WTC11 (cell line): ENCODE measurements at regions not wholly inside any gene's neighbourhood (a gene's known extent, or its start where the extent isn't known, plus 50 kb on each side); places are given as distances from the start of the nearest gene placed in this dataset.
A peak's percentile ranks its signal among the peaks of the same experiment; 100 is the strongest.

Experiments
- ATAC-seq: fragments of 200-7000 bp; cut with Tn5 transposase; 2 replicates; pipeline ENCODE4 v1.10.0; 2021; ENCODE audit warnings: mild to moderate bottlenecking, moderate library complexity
- CTCF ChIA-PET: fragments of 300-600 bp; sonication (Branson Sonifier 250); formaldehyde crosslinking; loops from one replicate; lab custom pipeline; 2021; ENCODE audit warnings: antibody characterized with exemption; lab: Charles Lee
- POLR2A ChIA-PET: fragments of 350-600 bp; sonication (Branson Sonifier 250); formaldehyde crosslinking; loops from one replicate; lab custom pipeline; 2021; ENCODE audit warnings: antibody characterized with exemption; lab: Charles Lee
- DNase-seq: peaks from one replicate; pipeline ENCODE4 v3.0.0; 2021; ENCODE audit warnings: low spot score
- H3K27ac Mint-ChIP-seq: 2 replicates; pipeline ENCODE4 v1.8.0; 2021; ENCODE audit warnings: mixed read lengths
- H3K27me3 Mint-ChIP-seq: 2 replicates; pipeline ENCODE4 v1.8.0; 2021; ENCODE audit warnings: low read depth, mild to moderate bottlenecking, moderate library complexity, mixed read lengths
- H3K36me3 Mint-ChIP-seq: 2 replicates; pipeline ENCODE4 v1.8.0; 2021; ENCODE audit warnings: mixed read lengths
- H3K4me1 Mint-ChIP-seq: 2 replicates; pipeline ENCODE4 v1.8.0; 2022; ENCODE audit warnings: mixed read lengths
- H3K4me3 Mint-ChIP-seq: 2 replicates; pipeline ENCODE4 v1.8.0; 2021; ENCODE audit warnings: mild to moderate bottlenecking, moderate library complexity, mixed read lengths
- H3K9me3 Mint-ChIP-seq: 2 replicates; pipeline ENCODE4 v1.8.0; 2021; ENCODE audit warnings: mixed read lengths
- EMX1 ChIP-seq: fragments of 250-450 bp; sonication (Bioruptor Pico); IDR thresholded peaks from 2 replicates; pipeline ENCODE4 v1.8.0; 2021; ENCODE audit warnings: mild to moderate bottlenecking
- ESRRA ChIP-seq: sonication (generic); formaldehyde crosslinking; IDR thresholded peaks from 2 replicates; pipeline ENCODE4 v1.8.1; 2022; ENCODE audit warnings: mild to moderate bottlenecking, missing genetic modification reagents, borderline replicate concordance
- FOXK1 ChIP-seq: sonication (generic); formaldehyde crosslinking; IDR thresholded peaks from 2 replicates; pipeline ENCODE4 v1.8.0; 2022; ENCODE audit warnings: mild to moderate bottlenecking, moderate library complexity, missing genetic modification reagents
- GABPB1 ChIP-seq: sonication (generic); formaldehyde crosslinking; IDR thresholded peaks from 2 replicates; pipeline ENCODE4 v1.8.1; 2023; ENCODE audit warnings: mild to moderate bottlenecking, missing genetic modification reagents
- RORB ChIP-seq: fragments of 250-450 bp; sonication (Bioruptor Pico); IDR thresholded peaks from 2 replicates; pipeline ENCODE4 v1.9.0; 2021; ENCODE audit warnings: mild to moderate bottlenecking
- TCF7 ChIP-seq: sonication (generic); formaldehyde crosslinking; IDR thresholded peaks from 2 replicates; pipeline ENCODE4 v1.8.0; 2022; ENCODE audit warnings: mild to moderate bottlenecking, low read depth, missing genetic modification reagents, moderate library complexity
- TF ChIP-seq, protein P1 (sequence below): sonication (generic); formaldehyde crosslinking; IDR thresholded peaks from 2 replicates; pipeline ENCODE4 v1.8.1; 2022; ENCODE audit warnings: low read depth, missing genetic modification reagents, borderline replicate concordance
- TF ChIP-seq, protein P2 (sequence below): fragments of 250-450 bp; sonication (Bioruptor Pico); conservative IDR thresholded peaks from 2 replicates; pipeline ENCODE4 v1.9.0; 2021; ENCODE audit warnings: mild to moderate bottlenecking
- TF ChIP-seq, protein P3 (sequence below): fragments of 250-450 bp; sonication (Bioruptor Pico); IDR thresholded peaks from 2 replicates; pipeline ENCODE4 v1.9.0; 2021; ENCODE audit warnings: mild to moderate bottlenecking, borderline replicate concordance
- TF ChIP-seq, protein P4 (sequence below): sonication (generic); formaldehyde crosslinking; IDR thresholded peaks from 2 replicates; pipeline ENCODE4 v1.8.0; 2022; ENCODE audit warnings: missing genetic modification reagents
- TF ChIP-seq, protein P5 (sequence below): sonication (generic); formaldehyde crosslinking; conservative IDR thresholded peaks from 2 replicates; pipeline ENCODE4 v1.8.1; 2022; ENCODE audit warnings: mild to moderate bottlenecking, missing genetic modification reagents
- TF ChIP-seq, protein P6 (sequence below): sonication (generic); formaldehyde crosslinking; IDR thresholded peaks from 2 replicates; pipeline ENCODE4 v1.8.0; 2023; ENCODE audit warnings: mild to moderate bottlenecking, missing genetic modification reagents

DNA sequence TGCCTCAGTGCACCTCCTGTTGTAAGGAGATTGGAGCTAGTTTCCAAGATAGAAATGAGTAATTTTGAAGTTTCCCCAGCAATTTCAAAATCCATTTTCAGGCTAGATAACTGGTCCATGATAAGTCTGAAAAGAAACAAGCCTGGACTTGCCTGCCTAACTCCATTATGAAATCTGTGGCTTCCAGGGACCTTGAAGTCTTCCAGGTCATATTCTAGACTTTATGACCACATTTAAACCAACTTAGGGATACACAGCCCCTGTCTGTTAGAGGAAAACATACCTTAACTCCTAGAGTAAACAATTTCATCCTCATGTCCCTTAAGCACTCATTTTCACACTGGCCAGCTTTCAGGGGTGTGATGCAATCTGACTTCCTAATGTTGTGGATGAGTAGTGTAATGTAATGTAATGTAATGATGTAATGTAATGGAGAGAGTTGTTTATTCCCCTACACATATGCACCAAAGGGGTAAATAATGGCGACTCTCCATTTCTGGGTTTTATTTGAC, 96.7 kb upstream of the FAM20A start:
- H3K4me1 Mint-ChIP-seq: peaks cover 5% of the 10 kb centered on the region
- CTCF ChIA-PET: no interaction called here
- DNase-seq (no peak), ATAC-seq (no peak)
- peaks cover 25% of the 10 kb centered on the region for H3K9me3 Mint-ChIP-seq
- no peak overlapping the region for H3K4me3 Mint-ChIP-seq
- TF ChIP-seq GABPB1 (CRISPR knock-in tag) (peak; percentile 96), ESRRA (CRISPR knock-in tag) (no peak), RORB (CRISPR knock-in tag) (no peak)
- TF ChIP-seq, protein P1, sequence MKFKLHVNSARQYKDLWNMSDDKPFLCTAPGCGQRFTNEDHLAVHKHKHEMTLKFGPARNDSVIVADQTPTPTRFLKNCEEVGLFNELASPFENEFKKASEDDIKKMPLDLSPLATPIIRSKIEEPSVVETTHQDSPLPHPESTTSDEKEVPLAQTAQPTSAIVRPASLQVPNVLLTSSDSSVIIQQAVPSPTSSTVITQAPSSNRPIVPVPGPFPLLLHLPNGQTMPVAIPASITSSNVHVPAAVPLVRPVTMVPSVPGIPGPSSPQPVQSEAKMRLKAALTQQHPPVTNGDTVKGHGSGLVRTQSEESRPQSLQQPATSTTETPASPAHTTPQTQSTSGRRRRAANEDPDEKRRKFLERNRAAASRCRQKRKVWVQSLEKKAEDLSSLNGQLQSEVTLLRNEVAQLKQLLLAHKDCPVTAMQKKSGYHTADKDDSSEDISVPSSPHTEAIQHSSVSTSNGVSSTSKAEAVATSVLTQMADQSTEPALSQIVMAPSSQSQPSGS (CRISPR knock-in tag): no peak
- no peak overlapping the region for H3K27ac Mint-ChIP-seq
- H3K36me3 Mint-ChIP-seq: no peaks in the 10 kb centered on the region
- H3K27me3 Mint-ChIP-seq: peaks cover 6% of the 10 kb centered on the region; the same call in 1 of the 2 replicates
- POLR2A ChIA-PET: no interaction called here

DNA sequence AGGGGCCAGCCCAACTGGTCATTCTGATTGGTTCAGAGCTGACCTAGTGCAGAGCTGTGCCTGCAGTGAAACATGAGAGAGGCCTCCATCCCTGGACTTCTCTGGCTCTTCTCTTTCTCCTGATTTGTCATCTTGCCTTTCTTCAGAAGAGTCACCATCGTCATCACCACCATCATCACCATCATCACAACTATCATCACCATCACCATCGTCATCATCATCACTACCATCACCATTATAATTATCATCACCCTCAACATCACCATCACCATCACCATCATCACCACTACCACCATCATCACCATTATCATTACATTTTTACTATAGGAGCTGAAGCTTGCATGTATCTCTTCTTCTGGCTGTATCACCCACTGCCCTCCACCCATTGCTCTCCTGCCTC, 94.5 kb upstream of the FAM20A start:
- peaks cover 6% of the 10 kb centered on the region; the same call in 1 of the 2 replicates for H3K27me3 Mint-ChIP-seq
- POLR2A ChIA-PET: no interaction called here
- no peak overlapping the region for H3K4me3 Mint-ChIP-seq
- TF ChIP-seq, protein P2, sequence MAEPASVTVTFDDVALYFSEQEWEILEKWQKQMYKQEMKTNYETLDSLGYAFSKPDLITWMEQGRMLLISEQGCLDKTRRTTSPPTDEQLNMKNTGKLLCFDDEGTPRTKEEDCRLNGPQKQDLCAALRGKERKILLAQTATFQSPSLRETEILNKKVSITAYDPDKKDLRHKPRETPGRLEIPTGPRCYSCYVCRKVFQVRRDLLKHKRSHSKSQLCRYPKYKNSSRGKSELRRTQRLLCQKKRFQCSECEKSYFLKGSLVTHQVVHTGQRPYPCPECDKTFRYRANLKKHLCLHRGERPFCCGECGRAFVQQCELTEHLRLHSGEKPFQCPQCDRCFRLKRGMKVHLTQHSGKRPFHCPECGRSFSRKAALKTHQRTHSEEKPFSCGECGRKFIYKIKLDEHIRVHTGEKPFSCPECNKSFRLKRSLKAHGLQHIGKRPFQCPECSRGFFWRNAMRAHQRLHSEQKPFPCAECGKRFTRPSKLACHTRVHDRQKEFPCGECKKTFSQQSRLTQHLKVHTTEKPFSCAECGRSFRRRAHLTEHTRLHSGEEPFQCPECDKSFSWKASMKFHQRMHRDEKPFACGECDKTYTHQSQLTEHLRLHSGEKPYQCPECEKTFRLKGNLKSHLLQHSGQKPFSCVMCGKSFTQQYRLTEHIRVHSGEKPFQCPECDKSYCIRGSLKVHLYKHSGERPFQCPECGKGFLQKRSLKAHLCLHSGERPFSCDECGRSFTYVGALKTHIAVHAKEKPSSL: no peak
- TF ChIP-seq, all 79 proteins: peak for 0
- ATAC-seq (no peak), DNase-seq (no peak)
- peaks cover 37% of the 10 kb centered on the region for H3K9me3 Mint-ChIP-seq
- H3K27ac Mint-ChIP-seq: no peak overlapping the region
- peaks cover 5% of the 10 kb centered on the region for H3K4me1 Mint-ChIP-seq
- CTCF ChIA-PET: no interaction called here
- H3K36me3 Mint-ChIP-seq: no peaks in the 10 kb centered on the region

DNA sequence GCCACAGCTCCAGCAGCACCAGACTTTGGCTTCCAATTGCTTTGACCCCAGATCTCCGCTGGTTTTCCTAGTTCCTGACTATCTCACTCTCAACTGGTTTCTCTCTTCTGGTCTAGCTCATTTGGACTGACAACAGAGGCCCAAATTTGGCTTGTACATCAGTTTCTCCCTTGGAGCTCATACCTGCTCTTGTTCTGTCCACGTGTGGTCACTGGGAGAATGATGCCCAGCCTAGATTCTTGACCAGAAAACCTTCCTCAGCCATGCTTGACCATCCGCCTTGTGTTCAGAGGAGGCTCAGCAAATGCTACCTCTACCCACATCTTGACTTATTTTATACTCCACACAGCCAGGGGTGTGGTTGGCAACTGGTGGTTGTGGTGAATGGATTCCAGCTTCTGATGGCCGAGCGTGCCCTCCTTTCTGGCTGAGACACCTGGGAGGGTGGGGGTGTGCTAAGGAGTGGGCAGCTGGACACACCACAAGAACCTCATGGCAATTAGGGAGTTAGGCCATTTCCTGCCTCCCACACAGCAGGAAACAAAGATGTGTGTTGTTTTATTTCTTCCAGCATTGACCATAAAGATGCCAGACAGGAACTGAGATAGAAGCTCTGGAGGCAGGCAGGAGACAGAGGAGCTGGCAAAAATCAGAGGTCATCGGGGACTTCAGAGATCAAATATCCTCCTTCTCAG, 93.8 kb upstream of the FAM20A start:
- no peak for DNase-seq
- POLR2A ChIA-PET: no interaction called here
- no peak overlapping the region for H3K4me3 Mint-ChIP-seq
- H3K4me1 Mint-ChIP-seq: peaks cover 5% of the 10 kb centered on the region
- H3K9me3 Mint-ChIP-seq: peaks cover 43% of the 10 kb centered on the region
- CTCF ChIA-PET: no interaction called here
- TF ChIP-seq, protein P3, sequence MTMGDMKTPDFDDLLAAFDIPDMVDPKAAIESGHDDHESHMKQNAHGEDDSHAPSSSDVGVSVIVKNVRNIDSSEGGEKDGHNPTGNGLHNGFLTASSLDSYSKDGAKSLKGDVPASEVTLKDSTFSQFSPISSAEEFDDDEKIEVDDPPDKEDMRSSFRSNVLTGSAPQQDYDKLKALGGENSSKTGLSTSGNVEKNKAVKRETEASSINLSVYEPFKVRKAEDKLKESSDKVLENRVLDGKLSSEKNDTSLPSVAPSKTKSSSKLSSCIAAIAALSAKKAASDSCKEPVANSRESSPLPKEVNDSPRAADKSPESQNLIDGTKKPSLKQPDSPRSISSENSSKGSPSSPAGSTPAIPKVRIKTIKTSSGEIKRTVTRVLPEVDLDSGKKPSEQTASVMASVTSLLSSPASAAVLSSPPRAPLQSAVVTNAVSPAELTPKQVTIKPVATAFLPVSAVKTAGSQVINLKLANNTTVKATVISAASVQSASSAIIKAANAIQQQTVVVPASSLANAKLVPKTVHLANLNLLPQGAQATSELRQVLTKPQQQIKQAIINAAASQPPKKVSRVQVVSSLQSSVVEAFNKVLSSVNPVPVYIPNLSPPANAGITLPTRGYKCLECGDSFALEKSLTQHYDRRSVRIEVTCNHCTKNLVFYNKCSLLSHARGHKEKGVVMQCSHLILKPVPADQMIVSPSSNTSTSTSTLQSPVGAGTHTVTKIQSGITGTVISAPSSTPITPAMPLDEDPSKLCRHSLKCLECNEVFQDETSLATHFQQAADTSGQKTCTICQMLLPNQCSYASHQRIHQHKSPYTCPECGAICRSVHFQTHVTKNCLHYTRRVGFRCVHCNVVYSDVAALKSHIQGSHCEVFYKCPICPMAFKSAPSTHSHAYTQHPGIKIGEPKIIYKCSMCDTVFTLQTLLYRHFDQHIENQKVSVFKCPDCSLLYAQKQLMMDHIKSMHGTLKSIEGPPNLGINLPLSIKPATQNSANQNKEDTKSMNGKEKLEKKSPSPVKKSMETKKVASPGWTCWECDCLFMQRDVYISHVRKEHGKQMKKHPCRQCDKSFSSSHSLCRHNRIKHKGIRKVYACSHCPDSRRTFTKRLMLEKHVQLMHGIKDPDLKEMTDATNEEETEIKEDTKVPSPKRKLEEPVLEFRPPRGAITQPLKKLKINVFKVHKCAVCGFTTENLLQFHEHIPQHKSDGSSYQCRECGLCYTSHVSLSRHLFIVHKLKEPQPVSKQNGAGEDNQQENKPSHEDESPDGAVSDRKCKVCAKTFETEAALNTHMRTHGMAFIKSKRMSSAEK (CRISPR knock-in tag): no peak
- TF ChIP-seq, protein P4, sequence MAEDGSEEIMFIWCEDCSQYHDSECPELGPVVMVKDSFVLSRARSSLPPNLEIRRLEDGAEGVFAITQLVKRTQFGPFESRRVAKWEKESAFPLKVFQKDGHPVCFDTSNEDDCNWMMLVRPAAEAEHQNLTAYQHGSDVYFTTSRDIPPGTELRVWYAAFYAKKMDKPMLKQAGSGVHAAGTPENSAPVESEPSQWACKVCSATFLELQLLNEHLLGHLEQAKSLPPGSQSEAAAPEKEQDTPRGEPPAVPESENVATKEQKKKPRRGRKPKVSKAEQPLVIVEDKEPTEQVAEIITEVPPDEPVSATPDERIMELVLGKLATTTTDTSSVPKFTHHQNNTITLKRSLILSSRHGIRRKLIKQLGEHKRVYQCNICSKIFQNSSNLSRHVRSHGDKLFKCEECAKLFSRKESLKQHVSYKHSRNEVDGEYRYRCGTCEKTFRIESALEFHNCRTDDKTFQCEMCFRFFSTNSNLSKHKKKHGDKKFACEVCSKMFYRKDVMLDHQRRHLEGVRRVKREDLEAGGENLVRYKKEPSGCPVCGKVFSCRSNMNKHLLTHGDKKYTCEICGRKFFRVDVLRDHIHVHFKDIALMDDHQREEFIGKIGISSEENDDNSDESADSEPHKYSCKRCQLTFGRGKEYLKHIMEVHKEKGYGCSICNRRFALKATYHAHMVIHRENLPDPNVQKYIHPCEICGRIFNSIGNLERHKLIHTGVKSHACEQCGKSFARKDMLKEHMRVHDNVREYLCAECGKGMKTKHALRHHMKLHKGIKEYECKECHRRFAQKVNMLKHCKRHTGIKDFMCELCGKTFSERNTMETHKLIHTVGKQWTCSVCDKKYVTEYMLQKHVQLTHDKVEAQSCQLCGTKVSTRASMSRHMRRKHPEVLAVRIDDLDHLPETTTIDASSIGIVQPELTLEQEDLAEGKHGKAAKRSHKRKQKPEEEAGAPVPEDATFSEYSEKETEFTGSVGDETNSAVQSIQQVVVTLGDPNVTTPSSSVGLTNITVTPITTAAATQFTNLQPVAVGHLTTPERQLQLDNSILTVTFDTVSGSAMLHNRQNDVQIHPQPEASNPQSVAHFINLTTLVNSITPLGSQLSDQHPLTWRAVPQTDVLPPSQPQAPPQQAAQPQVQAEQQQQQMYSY (CRISPR knock-in tag): no peak
- no peak for TF ChIP-seq TCF7 (CRISPR knock-in tag)
- no peak for TF ChIP-seq EMX1
- TF ChIP-seq FOXK1 (CRISPR knock-in tag): no peak
- TF ChIP-seq, protein P5, sequence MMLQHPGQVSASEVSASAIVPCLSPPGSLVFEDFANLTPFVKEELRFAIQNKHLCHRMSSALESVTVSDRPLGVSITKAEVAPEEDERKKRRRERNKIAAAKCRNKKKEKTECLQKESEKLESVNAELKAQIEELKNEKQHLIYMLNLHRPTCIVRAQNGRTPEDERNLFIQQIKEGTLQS (CRISPR knock-in tag): no peak
- TF ChIP-seq, protein P6, sequence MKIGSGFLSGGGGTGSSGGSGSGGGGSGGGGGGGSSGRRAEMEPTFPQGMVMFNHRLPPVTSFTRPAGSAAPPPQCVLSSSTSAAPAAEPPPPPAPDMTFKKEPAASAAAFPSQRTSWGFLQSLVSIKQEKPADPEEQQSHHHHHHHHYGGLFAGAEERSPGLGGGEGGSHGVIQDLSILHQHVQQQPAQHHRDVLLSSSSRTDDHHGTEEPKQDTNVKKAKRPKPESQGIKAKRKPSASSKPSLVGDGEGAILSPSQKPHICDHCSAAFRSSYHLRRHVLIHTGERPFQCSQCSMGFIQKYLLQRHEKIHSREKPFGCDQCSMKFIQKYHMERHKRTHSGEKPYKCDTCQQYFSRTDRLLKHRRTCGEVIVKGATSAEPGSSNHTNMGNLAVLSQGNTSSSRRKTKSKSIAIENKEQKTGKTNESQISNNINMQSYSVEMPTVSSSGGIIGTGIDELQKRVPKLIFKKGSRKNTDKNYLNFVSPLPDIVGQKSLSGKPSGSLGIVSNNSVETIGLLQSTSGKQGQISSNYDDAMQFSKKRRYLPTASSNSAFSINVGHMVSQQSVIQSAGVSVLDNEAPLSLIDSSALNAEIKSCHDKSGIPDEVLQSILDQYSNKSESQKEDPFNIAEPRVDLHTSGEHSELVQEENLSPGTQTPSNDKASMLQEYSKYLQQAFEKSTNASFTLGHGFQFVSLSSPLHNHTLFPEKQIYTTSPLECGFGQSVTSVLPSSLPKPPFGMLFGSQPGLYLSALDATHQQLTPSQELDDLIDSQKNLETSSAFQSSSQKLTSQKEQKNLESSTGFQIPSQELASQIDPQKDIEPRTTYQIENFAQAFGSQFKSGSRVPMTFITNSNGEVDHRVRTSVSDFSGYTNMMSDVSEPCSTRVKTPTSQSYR (CRISPR knock-in tag): no peak
- no peak overlapping the region for H3K27ac Mint-ChIP-seq
- no peak for ATAC-seq
- peaks cover 6% of the 10 kb centered on the region; the same call in 1 of the 2 replicates for H3K27me3 Mint-ChIP-seq
- H3K36me3 Mint-ChIP-seq: no peaks in the 10 kb centered on the region
